ENCODE measurements at regions not wholly inside any gene's neighbourhood (a gene's known extent, or its start where the extent isn't known, plus 50 kb on each side); places are given as distances from the start of the nearest gene placed in this dataset.

- Histone ChIP-seq H3K4me3 (ENCODE audit: insufficient read depth, low read length) (no peak overlapping the region), H3K4me1 (ENCODE audit: insufficient read depth, low read length) (no peaks in the 10 kb centered on the region), H3K79me2 (ENCODE audit: insufficient read depth, low read length) (no peaks in the 10 kb centered on the region), H3K4me2 (ENCODE audit: insufficient read depth, low read length) (no peak overlapping the region), H3K36me3 (ENCODE audit: insufficient read depth, low read length) (no peaks in the 10 kb centered on the region), H3K9me3 (ENCODE audit: low read depth, low read length) (peaks cover 4% of the 10 kb centered on the region), H2AFZ (ENCODE audit: low read length) (no peak overlapping the region), H3K27ac (ENCODE audit: low read depth, low read length) (no peak overlapping the region), H4K20me1 (ENCODE audit: insufficient read depth, low read length) (no peaks in the 10 kb centered on the region), H3K27me3 (ENCODE audit: insufficient read depth, low read length) (no peaks in the 10 kb centered on the region)
- DNase-seq (ENCODE audit: insufficient read length, low spot score, missing footprints), result no peak
- no peak for TF ChIP-seq CTCF (IDR thresholded peaks at IDR 0.05; ENCODE audit: extremely low read depth, low read depth, low read length)
These were observed 374.6 kb upstream of the ADARB2 start for GRCh38 chr10:2111965-2112364.

DNA sequence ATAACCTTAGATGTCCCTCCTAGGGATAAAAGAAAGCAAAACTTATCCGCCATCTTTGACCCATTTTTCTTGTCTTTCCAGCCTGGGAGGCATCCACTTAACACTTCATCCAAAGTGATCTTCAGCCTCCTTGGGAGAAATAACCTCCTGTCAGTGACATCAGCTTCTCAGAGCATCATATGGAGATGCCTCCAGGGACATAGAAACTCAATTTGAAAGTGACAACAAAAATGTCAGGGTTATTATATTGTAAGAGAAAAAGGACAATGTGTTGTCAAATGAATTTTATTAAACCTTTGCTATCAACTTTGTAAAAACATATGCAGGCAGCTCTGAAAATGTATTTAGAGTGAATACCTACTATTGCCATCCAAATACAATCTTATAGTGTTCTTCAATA is 371.2 kb upstream of the ADARB2 start:
- no peak for TF ChIP-seq CTCF (IDR thresholded peaks at IDR 0.05; ENCODE audit: extremely low read depth, low read depth, low read length)
- Histone ChIP-seq H4K20me1 (ENCODE audit: insufficient read depth, low read length) (no peaks in the 10 kb centered on the region), H3K79me2 (ENCODE audit: insufficient read depth, low read length) (no peaks in the 10 kb centered on the region), H3K4me3 (ENCODE audit: insufficient read depth, low read length) (no peak overlapping the region), H3K9me3 (ENCODE audit: low read depth, low read length) (no peaks in the 10 kb centered on the region), H3K27ac (ENCODE audit: low read depth, low read length) (no peak overlapping the region), H3K4me2 (ENCODE audit: insufficient read depth, low read length) (no peak overlapping the region), H3K4me1 (ENCODE audit: insufficient read depth, low read length) (no peaks in the 10 kb centered on the region), H3K27me3 (ENCODE audit: insufficient read depth, low read length) (no peaks in the 10 kb centered on the region), H3K36me3 (ENCODE audit: insufficient read depth, low read length) (no peaks in the 10 kb centered on the region), H2AFZ (ENCODE audit: low read length) (no peak overlapping the region)
- no peak for DNase-seq (ENCODE audit: insufficient read length, low spot score, missing footprints)

DNA sequence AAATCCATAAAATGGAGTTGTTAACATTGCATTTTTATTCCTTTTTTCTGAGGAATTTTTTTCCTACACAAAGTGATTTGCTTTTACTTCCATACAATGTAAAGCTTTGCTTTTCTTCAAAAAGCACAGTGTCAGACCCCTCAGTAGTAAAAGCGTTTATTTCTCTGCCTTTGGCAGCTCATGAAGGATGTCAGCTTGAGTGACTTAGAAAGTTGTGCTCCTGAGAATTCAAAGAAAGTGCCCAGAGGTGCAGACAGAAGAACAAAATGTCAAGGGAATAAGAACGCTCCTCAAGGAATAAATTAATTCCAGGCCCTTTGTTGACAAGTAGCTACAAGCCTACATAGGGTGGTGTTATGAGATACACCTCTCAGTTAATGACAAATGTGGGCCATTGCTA is 369.3 kb upstream of the ADARB2 start:
- H3K36me3 ChIP-seq (ENCODE audit: insufficient read depth, low read length), result no peaks in the 10 kb centered on the region
- H3K9me3 ChIP-seq (ENCODE audit: low read depth, low read length), result no peaks in the 10 kb centered on the region
- no peak for DNase-seq (ENCODE audit: insufficient read length, low spot score, missing footprints)
- H2AFZ ChIP-seq (ENCODE audit: low read length), result no peak overlapping the region
- H3K79me2 ChIP-seq (ENCODE audit: insufficient read depth, low read length), result no peaks in the 10 kb centered on the region
- no peak overlapping the region for H3K4me2 ChIP-seq (ENCODE audit: insufficient read depth, low read length)
- H3K4me1 ChIP-seq (ENCODE audit: insufficient read depth, low read length), result no peaks in the 10 kb centered on the region
- no peaks in the 10 kb centered on the region for H4K20me1 ChIP-seq (ENCODE audit: insufficient read depth, low read length)
- no peak for TF ChIP-seq CTCF (IDR thresholded peaks at IDR 0.05; ENCODE audit: extremely low read depth, low read depth, low read length)
- H3K4me3 ChIP-seq (ENCODE audit: insufficient read depth, low read length), result no peak overlapping the region
- no peaks in the 10 kb centered on the region for H3K27me3 ChIP-seq (ENCODE audit: insufficient read depth, low read length)
- H3K27ac ChIP-seq (ENCODE audit: low read depth, low read length), result no peak overlapping the region

DNA sequence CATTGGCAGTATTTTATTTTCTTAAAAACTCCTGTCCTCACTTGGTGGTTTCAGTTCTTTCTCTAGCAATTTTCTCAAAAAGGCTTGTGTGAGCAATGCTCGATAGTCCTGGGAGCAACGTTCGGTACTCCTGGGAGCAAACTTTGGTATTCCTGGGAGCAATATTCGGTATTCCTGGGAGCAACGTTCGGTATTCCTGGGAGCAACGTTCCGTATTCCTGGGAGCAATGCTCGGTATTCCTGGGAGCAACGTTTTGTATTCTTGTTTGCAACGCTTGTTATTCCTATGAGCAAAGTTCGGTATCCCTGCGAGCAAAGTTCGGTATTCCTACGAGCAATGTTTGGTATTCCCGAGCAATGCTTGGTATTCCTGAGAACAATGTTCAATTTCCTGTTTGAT is 362.0 kb upstream of the ADARB2 start:
- no peaks in the 10 kb centered on the region for H3K79me2 ChIP-seq (ENCODE audit: insufficient read depth, low read length)
- no peak overlapping the region for H3K4me3 ChIP-seq (ENCODE audit: insufficient read depth, low read length)
- no peaks in the 10 kb centered on the region for H3K4me1 ChIP-seq (ENCODE audit: insufficient read depth, low read length)
- no peak overlapping the region for H3K4me2 ChIP-seq (ENCODE audit: insufficient read depth, low read length)
- no peak overlapping the region for H2AFZ ChIP-seq (ENCODE audit: low read length)
- H3K27me3 ChIP-seq (ENCODE audit: insufficient read depth, low read length), result no peaks in the 10 kb centered on the region
- H3K36me3 ChIP-seq (ENCODE audit: insufficient read depth, low read length), result no peaks in the 10 kb centered on the region
- no peak for DNase-seq (ENCODE audit: insufficient read length, low spot score, missing footprints)
- TF ChIP-seq CTCF (IDR thresholded peaks at IDR 0.05; ENCODE audit: extremely low read depth, low read depth, low read length), result no peak
- H4K20me1 ChIP-seq (ENCODE audit: insufficient read depth, low read length), result no peaks in the 10 kb centered on the region
- H3K9me3 ChIP-seq (ENCODE audit: low read depth, low read length), result peaks cover 2% of the 10 kb centered on the region
- no peak overlapping the region for H3K27ac ChIP-seq (ENCODE audit: low read depth, low read length)

All from osteoblast (primary cell).